Vagina (tissue), 2 donors: ENCODE measurements at regions not wholly inside any gene's neighbourhood (a gene's known extent, or its start where the extent isn't known, plus 50 kb on each side); places are given as distances from the start of the nearest gene placed in this dataset.

ENCODE experiments used
- CTCF ChIP-seq, 3 experiments: fragments of 450-650 bp in 2 of 3; fragments of 200-600 bp in 1 of 3; sonication (generic) in 1 of 3; IDR thresholded peaks; one replicate each; pipeline ENCODE4 v1.5.1; 2017 to 2019; ENCODE audit warnings: antibody characterized with exemption in 3 of 3, mild to moderate bottlenecking in 2 of 3, moderate library complexity in 2 of 3
- POLR2AphosphoS5 ChIP-seq, 2 donors: sonication (generic); formaldehyde crosslinking; IDR thresholded peaks; one replicate each; pipeline ENCODE4 v1.9.0; 2017; ENCODE audit warnings: antibody characterized with exemption in 2 of 2, mild to moderate bottlenecking in 2 of 2, low read depth in 1 of 2; ENCODE audit not compliant: insufficient read depth in 1 of 2

- no peak for TF ChIP-seq CTCF (IDR thresholded peaks at IDR 0.05)
- TF ChIP-seq POLR2AphosphoS5 (IDR thresholded peaks at IDR 0.05; ENCODE audit: insufficient read depth in 1 of 2, low read depth in 1 of 2) = no peak
Measured at GRCh38 chr12:124380796-124381455, 86.0 kb downstream of the RFLNA start.
